KMS-11 (cell line): ENCODE measurements at regions not wholly inside any gene's neighbourhood (a gene's known extent, or its start where the extent isn't known, plus 50 kb on each side); places are given as distances from the start of the nearest gene placed in this dataset.

ENCODE experiments used
- H2AFZ ChIP-seq: fragments of 200-600 bp; sonication (generic); 2 replicates; pipeline ENCODE4 v1.6.1; 2016; ENCODE audit warnings: antibody characterized with exemption, mixed run types, low read depth
- H3K27ac ChIP-seq: fragments of 200-600 bp; sonication (generic); 2 replicates; pipeline ENCODE4 v1.6.1; 2016; ENCODE audit warnings: mild to moderate bottlenecking, mixed run types
- H3K27me3 ChIP-seq: fragments of 200-600 bp; sonication (generic); 2 replicates; pipeline ENCODE4 v1.6.1; 2017; ENCODE audit warnings: mild to moderate bottlenecking, low read depth, mixed run types, moderate library complexity; ENCODE audit not compliant: insufficient read depth
- H3K36me3 ChIP-seq: fragments of 200-600 bp; sonication (generic); 2 replicates; pipeline ENCODE4 v1.6.1; 2017; ENCODE audit warnings: mild to moderate bottlenecking, mixed run types; ENCODE audit not compliant: insufficient read depth
- H3K4me1 ChIP-seq: fragments of 200-600 bp; sonication (generic); 2 replicates; pipeline ENCODE4 v1.6.1; 2016; ENCODE audit warnings: mild to moderate bottlenecking, low read depth, mixed run types; ENCODE audit not compliant: poor library complexity, severe bottlenecking
- H3K4me2 ChIP-seq: fragments of 200-600 bp; sonication (generic); 2 replicates; pipeline ENCODE4 v1.7.0; 2016; ENCODE audit warnings: mild to moderate bottlenecking, mixed run types
- H3K4me3 ChIP-seq: fragments of 200-600 bp; sonication (generic); IDR thresholded peaks from 2 replicates; pipeline ENCODE4 v1.6.1; 2017; ENCODE audit warnings: low read depth, low read length, mixed read lengths; ENCODE audit not compliant: insufficient read depth
- H3K79me2 ChIP-seq: fragments of 200-600 bp; sonication (generic); 2 replicates; pipeline ENCODE4 v1.6.1; 2016; ENCODE audit warnings: low read depth, mixed run types; ENCODE audit not compliant: insufficient read depth
- H3K9ac ChIP-seq: fragments of 200-600 bp; sonication (generic); 2 replicates; pipeline ENCODE4 v1.6.1; 2016; ENCODE audit warnings: mild to moderate bottlenecking, mixed run types
- H4K20me1 ChIP-seq: fragments of 200-600 bp; sonication (generic); 2 replicates; pipeline ENCODE4 v1.6.1; 2016; ENCODE audit warnings: mild to moderate bottlenecking, mixed run types; ENCODE audit not compliant: insufficient read depth
- TF ChIP-seq, protein P1 (sequence below): fragments of 200-600 bp; sonication (generic); conservative IDR thresholded peaks from 2 replicates; pipeline ENCODE4 v1.6.1; 2017; ENCODE audit warnings: low read depth, mild to moderate bottlenecking, antibody characterized with exemption, low read length, moderate library complexity, mixed read lengths

DNA sequence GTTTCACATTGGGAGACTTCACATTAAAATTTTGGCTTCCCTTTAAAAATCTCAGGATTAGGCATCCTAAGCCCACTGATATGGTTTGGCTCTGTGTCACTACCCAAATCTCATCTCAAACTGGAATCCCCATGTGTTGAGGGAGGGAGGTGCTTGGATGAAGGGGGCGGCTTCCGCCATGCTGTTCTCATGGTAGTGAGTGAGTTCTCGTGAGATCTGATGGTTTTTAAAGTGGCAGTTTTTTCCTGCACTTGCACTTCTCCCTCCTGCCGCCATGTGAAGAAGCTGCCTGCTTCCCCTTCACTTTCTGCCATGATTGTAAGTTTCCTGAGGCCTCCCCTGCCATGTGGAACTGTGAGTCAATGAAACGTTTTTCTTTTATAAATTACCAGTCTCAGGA lies 65.7 kb upstream of the PLXNC1 start:
- Histone ChIP-seq H4K20me1 (no peaks in the 10 kb centered on the region), H3K27ac (no peak overlapping the region), H3K9ac (no peak overlapping the region), H3K4me3 (no peak overlapping the region), H3K79me2 (no peaks in the 10 kb centered on the region), H3K4me2 (no peak overlapping the region), H3K36me3 (no peaks in the 10 kb centered on the region), H3K27me3 (no peaks in the 10 kb centered on the region), H3K4me1 (no peaks in the 10 kb centered on the region), H2AFZ (no peak overlapping the region)
- TF ChIP-seq, protein P1, sequence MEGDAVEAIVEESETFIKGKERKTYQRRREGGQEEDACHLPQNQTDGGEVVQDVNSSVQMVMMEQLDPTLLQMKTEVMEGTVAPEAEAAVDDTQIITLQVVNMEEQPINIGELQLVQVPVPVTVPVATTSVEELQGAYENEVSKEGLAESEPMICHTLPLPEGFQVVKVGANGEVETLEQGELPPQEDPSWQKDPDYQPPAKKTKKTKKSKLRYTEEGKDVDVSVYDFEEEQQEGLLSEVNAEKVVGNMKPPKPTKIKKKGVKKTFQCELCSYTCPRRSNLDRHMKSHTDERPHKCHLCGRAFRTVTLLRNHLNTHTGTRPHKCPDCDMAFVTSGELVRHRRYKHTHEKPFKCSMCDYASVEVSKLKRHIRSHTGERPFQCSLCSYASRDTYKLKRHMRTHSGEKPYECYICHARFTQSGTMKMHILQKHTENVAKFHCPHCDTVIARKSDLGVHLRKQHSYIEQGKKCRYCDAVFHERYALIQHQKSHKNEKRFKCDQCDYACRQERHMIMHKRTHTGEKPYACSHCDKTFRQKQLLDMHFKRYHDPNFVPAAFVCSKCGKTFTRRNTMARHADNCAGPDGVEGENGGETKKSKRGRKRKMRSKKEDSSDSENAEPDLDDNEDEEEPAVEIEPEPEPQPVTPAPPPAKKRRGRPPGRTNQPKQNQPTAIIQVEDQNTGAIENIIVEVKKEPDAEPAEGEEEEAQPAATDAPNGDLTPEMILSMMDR, result no peak

DNA sequence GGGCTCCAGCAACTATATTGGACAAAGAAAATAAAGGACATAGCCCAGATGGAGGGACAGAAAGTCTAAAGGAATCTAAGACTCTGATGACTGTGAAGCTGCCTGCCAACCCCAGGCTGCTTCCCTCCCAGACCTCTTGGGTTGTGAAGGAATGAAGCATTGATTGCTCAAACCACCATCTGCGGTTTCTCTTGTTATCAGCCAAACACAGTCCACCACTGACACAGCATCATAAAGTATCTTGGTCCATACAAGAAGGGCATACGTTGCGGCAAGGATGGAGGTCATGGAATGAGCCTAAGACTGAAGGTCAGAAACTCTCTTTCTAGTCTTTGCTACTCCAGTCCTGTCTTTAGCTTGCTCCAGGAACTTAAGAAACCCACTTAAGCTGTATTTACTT lies 58.5 kb upstream of the PLXNC1 start:
- no peak overlapping the region for H3K4me2 ChIP-seq
- no peak overlapping the region for H2AFZ ChIP-seq
- no peaks in the 10 kb centered on the region for H4K20me1 ChIP-seq
- no peak overlapping the region for H3K4me3 ChIP-seq
- TF ChIP-seq, protein P1, result no peak
- H3K4me1 ChIP-seq, result no peaks in the 10 kb centered on the region
- H3K27me3 ChIP-seq, result no peaks in the 10 kb centered on the region
- H3K36me3 ChIP-seq, result no peaks in the 10 kb centered on the region
- H3K27ac ChIP-seq, result no peak overlapping the region
- no peak overlapping the region for H3K9ac ChIP-seq
- no peaks in the 10 kb centered on the region for H3K79me2 ChIP-seq

DNA sequence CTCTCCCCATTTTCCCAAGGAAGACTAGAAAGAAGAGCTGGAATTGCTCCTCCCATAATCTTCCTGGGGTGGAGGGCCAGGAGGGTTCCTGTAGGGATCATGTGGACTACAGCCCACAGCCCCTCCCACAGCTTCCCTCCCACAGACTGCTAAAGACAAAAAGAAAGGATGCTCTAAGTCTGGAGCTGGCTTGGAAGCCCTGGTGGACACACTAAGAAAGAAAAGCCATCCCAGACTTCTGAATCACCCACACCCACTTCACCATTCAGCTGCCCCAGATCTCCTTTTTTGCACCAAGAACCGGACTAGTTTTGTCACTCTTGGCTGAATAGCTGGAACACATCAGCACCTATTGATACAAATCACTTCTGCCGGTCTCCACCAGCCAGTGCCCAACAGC lies 56.8 kb upstream of the PLXNC1 start:
- Histone ChIP-seq H3K4me3 (no peak overlapping the region), H3K27ac (no peak overlapping the region), H3K9ac (no peak overlapping the region), H4K20me1 (no peaks in the 10 kb centered on the region), H3K4me2 (no peak overlapping the region), H3K4me1 (no peaks in the 10 kb centered on the region), H3K27me3 (no peaks in the 10 kb centered on the region), H3K36me3 (no peaks in the 10 kb centered on the region), H2AFZ (no peak overlapping the region), H3K79me2 (no peaks in the 10 kb centered on the region)
- TF ChIP-seq, protein P1, result no peak

DNA sequence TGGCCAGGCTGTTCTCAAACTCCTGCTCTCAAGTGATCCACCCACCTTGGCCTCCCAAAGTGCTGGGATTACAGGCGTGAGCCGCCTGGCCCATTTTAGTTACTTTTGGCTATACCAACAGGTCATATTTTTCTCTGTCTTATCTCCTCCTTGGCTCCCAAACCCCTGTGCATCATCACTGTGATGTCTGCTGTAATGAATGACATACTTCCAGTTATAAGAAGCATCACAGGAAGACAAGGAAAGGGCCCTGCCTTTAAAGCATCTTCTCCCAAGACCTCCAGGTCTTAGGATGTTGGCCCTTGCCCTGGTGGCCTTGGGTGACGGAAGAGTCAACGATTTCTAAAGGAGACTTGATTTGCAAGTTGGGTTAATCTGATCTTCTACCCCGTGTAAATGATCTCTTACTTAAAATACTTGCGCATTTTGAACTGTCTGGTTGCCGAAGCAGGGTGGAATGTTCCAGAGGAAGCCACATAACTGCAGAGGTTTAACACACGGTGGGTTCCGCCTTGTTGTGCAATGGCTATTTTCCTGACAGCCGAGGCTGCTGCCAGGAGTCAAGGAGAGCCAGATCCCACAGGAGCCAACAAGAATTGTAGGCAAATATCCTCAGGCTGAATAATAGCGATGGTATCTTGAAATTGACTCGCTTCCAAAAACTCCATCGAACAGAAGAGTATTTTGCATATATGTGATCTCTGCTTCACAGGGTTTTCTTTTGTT lies 55.7 kb upstream of the PLXNC1 start:
- Histone ChIP-seq H3K27me3 (no peaks in the 10 kb centered on the region), H4K20me1 (no peaks in the 10 kb centered on the region), H3K4me3 (no peak overlapping the region), H3K4me2 (no peak overlapping the region), H3K36me3 (no peaks in the 10 kb centered on the region), H3K4me1 (no peaks in the 10 kb centered on the region), H3K9ac (no peak overlapping the region), H3K27ac (no peak overlapping the region), H2AFZ (no peak overlapping the region), H3K79me2 (no peaks in the 10 kb centered on the region)
- TF ChIP-seq, protein P1, result no peak
